ENCODE measurements at regions not wholly inside any gene's neighbourhood (a gene's known extent, or its start where the extent isn't known, plus 50 kb on each side); places are given as distances from the start of the nearest gene placed in this dataset.

DNA sequence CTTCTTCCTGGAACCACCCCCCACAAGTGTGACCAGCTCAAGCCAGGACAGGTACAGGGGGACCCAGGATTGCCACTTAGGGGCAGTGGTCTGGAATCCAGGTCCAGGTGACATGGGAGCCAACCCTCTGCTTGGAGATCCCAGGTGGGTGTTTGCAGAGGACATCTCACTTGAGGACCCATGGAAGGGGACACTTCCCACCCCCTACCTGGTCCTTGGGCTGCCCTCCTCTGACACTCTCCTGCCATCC lies 145.5 kb downstream of the SEC14L1 start (continued):
- TF ChIP-seq ZNF160 (CRISPR knock-in tag; IDR thresholded peaks at IDR 0.05), result peak; percentile 90; the same call in 1 of the 2 replicates
- TF ChIP-seq ZNF232 (CRISPR knock-in tag; IDR thresholded peaks at IDR 0.05; ENCODE audit: borderline replicate concordance), result peak; percentile 73
- peak; percentile 98 for TF ChIP-seq ZNF383 (CRISPR knock-in tag; IDR thresholded peaks at IDR 0.05; ENCODE audit: borderline replicate concordance)
- TF ChIP-seq ZNF572 (CRISPR knock-in tag; IDR thresholded peaks at IDR 0.05), result peak; percentile 37; the same call in 1 of the 2 replicates
- TF ChIP-seq ZNF660 (CRISPR knock-in tag; IDR thresholded peaks at IDR 0.05; ENCODE audit: borderline replicate concordance, low read depth), result peak; percentile 29; the same call in 1 of the 2 replicates
- TF ChIP-seq ATF7-NPFF (CRISPR knock-in tag; IDR thresholded peaks at IDR 0.05; ENCODE audit: low read depth), result 0 out of 2 replicates have a peak, but pooled peaks have one; percentile 25
- TF ChIP-seq, protein P1, sequence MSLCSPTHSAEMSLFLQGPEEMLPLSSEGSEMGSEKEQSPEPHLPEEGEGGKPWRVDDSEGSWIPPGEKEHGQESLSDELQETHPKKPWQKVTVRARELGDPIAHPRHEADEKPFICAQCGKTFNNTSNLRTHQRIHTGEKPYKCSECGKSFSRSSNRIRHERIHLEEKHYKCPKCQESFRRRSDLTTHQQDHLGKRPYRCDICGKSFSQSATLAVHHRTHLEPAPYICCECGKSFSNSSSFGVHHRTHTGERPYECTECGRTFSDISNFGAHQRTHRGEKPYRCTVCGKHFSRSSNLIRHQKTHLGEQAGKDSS (CRISPR knock-in tag; IDR thresholded peaks at IDR 0.05; ENCODE audit: borderline replicate concordance, low read depth), result 0 out of 2 replicates have a peak, but pooled peaks have one; percentile 12
- no peak for TF ChIP-seq DNMT1 (CRISPR knock-in tag; IDR thresholded peaks at IDR 0.05)
- TF ChIP-seq, protein P2, sequence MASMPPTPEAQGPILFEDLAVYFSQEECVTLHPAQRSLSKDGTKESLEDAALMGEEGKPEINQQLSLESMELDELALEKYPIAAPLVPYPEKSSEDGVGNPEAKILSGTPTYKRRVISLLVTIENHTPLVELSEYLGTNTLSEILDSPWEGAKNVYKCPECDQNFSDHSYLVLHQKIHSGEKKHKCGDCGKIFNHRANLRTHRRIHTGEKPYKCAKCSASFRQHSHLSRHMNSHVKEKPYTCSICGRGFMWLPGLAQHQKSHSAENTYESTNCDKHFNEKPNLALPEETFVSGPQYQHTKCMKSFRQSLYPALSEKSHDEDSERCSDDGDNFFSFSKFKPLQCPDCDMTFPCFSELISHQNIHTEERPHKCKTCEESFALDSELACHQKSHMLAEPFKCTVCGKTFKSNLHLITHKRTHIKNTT (CRISPR knock-in tag; IDR thresholded peaks at IDR 0.05), result 0 out of 2 replicates have a peak, but pooled peaks have one; percentile 5
- no peak for TF ChIP-seq MNT (IDR thresholded peaks at IDR 0.05)
- no peak for TF ChIP-seq TFAP4 (IDR thresholded peaks at IDR 0.05; ENCODE audit: borderline replicate concordance, low read depth)
- 0 out of 2 replicates have a peak, but pooled peaks have one; percentile 18 for TF ChIP-seq ZNF274 (CRISPR knock-in tag; IDR thresholded peaks at IDR 0.05)
- TF ChIP-seq ZNF639 (CRISPR knock-in tag; conservative IDR thresholded peaks at IDR 0.05), result no peak
- peak; percentile 45 for TF ChIP-seq JARID2 (CRISPR knock-in tag; IDR thresholded peaks at IDR 0.05; ENCODE audit: insufficient replicate concordance)
- TF ChIP-seq ZNF747 (CRISPR knock-in tag; IDR thresholded peaks at IDR 0.05; ENCODE audit: borderline replicate concordance), result no peak
- TF ChIP-seq DR1 (CRISPR knock-in tag; IDR thresholded peaks at IDR 0.05), result 0 out of 2 replicates have a peak, but pooled peaks have one; percentile 25
- no peak for TF ChIP-seq ADNP (CRISPR knock-in tag; IDR thresholded peaks at IDR 0.05)
- TF ChIP-seq ZNF296 (CRISPR knock-in tag; conservative IDR thresholded peaks at IDR 0.05), result 0 out of 2 replicates have a peak, but pooled peaks have one; percentile 86
- TF ChIP-seq ZSCAN30 (CRISPR knock-in tag; IDR thresholded peaks at IDR 0.05), result no peak
- TF ChIP-seq GTF2F1 (IDR thresholded peaks at IDR 0.05; ENCODE audit: low read length), result 0 out of 2 replicates have a peak, but pooled peaks have one; percentile 47
- peak; percentile 96; the same call in 1 of the 2 replicates for TF ChIP-seq ZNF510 (CRISPR knock-in tag; IDR thresholded peaks at IDR 0.05; ENCODE audit: low read depth)
- peak; percentile 20 for TF ChIP-seq ASH2L (IDR thresholded peaks at IDR 0.05; ENCODE audit: insufficient read length, low read depth, low read length)
- 0 out of 2 replicates have a peak, but pooled peaks have one; percentile 15 for TF ChIP-seq ZNF225 (CRISPR knock-in tag; IDR thresholded peaks at IDR 0.05)
- TF ChIP-seq ZNF816 (CRISPR knock-in tag; IDR thresholded peaks at IDR 0.05; ENCODE audit: borderline replicate concordance), result 0 out of 2 replicates have a peak, but pooled peaks have one; percentile 50
- TF ChIP-seq ZNF776 (CRISPR knock-in tag; IDR thresholded peaks at IDR 0.05), result 0 out of 2 replicates have a peak, but pooled peaks have one; percentile 13
- TF ChIP-seq SOX6 (IDR thresholded peaks at IDR 0.05), result no peak
- no peak for TF ChIP-seq SOX6 (CRISPR knock-in tag; IDR thresholded peaks at IDR 0.05)

Measured in HepG2 (cell line).